ENCODE measurements at regions not wholly inside any gene's neighbourhood (a gene's known extent, or its start where the extent isn't known, plus 50 kb on each side); places are given as distances from the start of the nearest gene placed in this dataset.

DNA sequence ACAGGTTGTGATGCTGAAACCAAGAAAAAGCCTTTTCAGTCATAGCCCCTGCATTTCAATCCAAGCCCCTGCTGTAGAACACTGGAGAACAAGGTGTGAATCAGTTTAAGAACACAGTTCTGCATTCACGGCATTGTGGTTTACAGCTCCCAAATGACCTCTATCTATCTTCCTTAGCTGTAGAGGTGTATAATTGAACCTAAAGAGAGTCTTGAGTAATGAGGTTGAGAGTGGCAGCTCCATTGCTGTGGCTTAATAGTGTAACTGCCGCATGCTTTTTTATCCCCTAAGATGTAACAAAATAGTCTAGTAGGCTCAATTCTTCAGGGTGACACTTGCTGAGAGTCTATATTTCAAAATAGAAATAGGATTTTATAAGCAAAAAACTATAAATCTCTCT, 121.3 kb upstream of the EPHA4 start:
- ATAC-seq (no peak), DNase-seq (ENCODE audit: low spot score) (no peak), FAIRE-seq (no peak)
- WGBS (ENCODE audit: low lambda C conversion rate) = 49% methylated on average over 2 of the region's 2 CpGs
- Histone ChIP-seq H3K36me3 (replicated peaks in 1 of 2; ENCODE audit: control insufficient read depth in 1 of 2, insufficient read depth in 2 of 2, low read length in 2 of 2) (no peaks in the 10 kb centered on the region), H2AFZ (ENCODE audit: low read length) (no peak overlapping the region), H3K4me3 (replicated peaks in 1 of 3; ENCODE audit: insufficient read depth in 1 of 3, low read depth in 2 of 3, low read length in 3 of 3) (no peak overlapping the region), H3K27me3 (ENCODE audit: control insufficient read depth in 1 of 2, insufficient read depth in 2 of 2, low read length in 2 of 2) (no peaks in the 10 kb centered on the region), H4K20me1 (ENCODE audit: insufficient read depth, low read length) (no peaks in the 10 kb centered on the region), H3K9me3 (ENCODE audit: low read length) (peaks cover 7% of the 10 kb centered on the region; the same call in 1 of the 2 replicates), H3K9ac (ENCODE audit: insufficient read depth, low read depth, low read length) (no peak overlapping the region), H3K4me1 (ENCODE audit: insufficient read depth, low read length) (no peaks in the 10 kb centered on the region), H3K79me2 (ENCODE audit: insufficient read depth, low read length) (no peaks in the 10 kb centered on the region), H3K27ac (ENCODE audit: extremely low read length, insufficient read depth, low read length) (no peak overlapping the region), H3K4me2 (ENCODE audit: low read depth, low read length) (no peak overlapping the region)
- BruUV-seq (replicated peaks) = no TSS peak
- ChIA-PET POLR2A (no interaction called here), CTCF (ENCODE audit: low intra/inter-chr PET ratio, low total read pairs) (no interaction called here)
- intact Hi-C loops (cut with micrococcal nuclease; ENCODE audit: unreplicated experiment) (no loop called here), in situ Hi-C loops (cut with HindIII; ENCODE audit: extremely low pct_ligation_motif_present, low pct_unique_long_range_greater_than_20kb) (no loop called here)
- no peak for TF ChIP-seq ZFP90 (CRISPR knock-in tag; IDR thresholded peaks at IDR 0.05; ENCODE audit: borderline replicate concordance)
- TF ChIP-seq ZSCAN9 (CRISPR knock-in tag; IDR thresholded peaks at IDR 0.05; ENCODE audit: borderline replicate concordance) = no peak
- no peak for TF ChIP-seq EHMT2 (IDR thresholded peaks at IDR 0.05; ENCODE audit: borderline replicate concordance, low read depth, low read length)

DNA sequence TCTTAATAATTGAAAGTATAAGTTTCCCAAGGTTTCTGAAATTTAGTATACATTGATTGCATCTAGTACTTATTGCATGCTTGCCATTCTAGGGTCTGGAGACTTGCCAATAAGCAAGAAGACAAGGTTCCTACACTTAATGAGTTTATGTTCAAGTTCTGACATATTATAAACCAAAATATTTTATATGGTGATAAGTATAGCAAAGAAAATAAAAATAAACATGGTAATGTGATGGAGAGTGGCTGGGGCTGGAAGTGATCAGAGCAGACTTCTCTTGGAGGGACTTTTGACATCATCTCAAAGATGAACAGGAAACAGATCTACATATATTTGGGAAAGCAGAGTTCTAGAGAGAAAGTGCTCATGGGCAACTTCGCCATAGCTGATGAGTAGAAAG, 119.5 kb upstream of the EPHA4 start:
- in situ Hi-C loops (cut with HindIII; ENCODE audit: extremely low pct_ligation_motif_present, low pct_unique_long_range_greater_than_20kb) (no loop called here), intact Hi-C loops (cut with micrococcal nuclease; ENCODE audit: unreplicated experiment) (no loop called here)
- Histone ChIP-seq H3K4me3 (replicated peaks in 1 of 3; ENCODE audit: insufficient read depth in 1 of 3, low read depth in 2 of 3, low read length in 3 of 3) (no peak overlapping the region), H3K4me2 (ENCODE audit: low read depth, low read length) (no peak overlapping the region), H2AFZ (ENCODE audit: low read length) (no peak overlapping the region), H3K79me2 (ENCODE audit: insufficient read depth, low read length) (no peaks in the 10 kb centered on the region), H3K4me1 (ENCODE audit: insufficient read depth, low read length) (no peaks in the 10 kb centered on the region), H3K36me3 (replicated peaks in 1 of 2; ENCODE audit: control insufficient read depth in 1 of 2, insufficient read depth in 2 of 2, low read length in 2 of 2) (no peaks in the 10 kb centered on the region), H3K27me3 (ENCODE audit: control insufficient read depth in 1 of 2, insufficient read depth in 2 of 2, low read length in 2 of 2) (no peaks in the 10 kb centered on the region), H3K9me3 (ENCODE audit: low read length) (no peaks in the 10 kb centered on the region; the same call in 1 of the 2 replicates), H3K9ac (ENCODE audit: insufficient read depth, low read depth, low read length) (no peak overlapping the region), H3K27ac (ENCODE audit: extremely low read length, insufficient read depth, low read length) (no peak overlapping the region), H4K20me1 (ENCODE audit: insufficient read depth, low read length) (no peaks in the 10 kb centered on the region)
- no peak for FAIRE-seq
- DNase-seq (ENCODE audit: low spot score) = no peak
- WGBS (ENCODE audit: low lambda C conversion rate) = 2% methylated on average over 1 of the region's 1 CpG
- BruUV-seq (replicated peaks) = no TSS peak
- no peak for ATAC-seq
- ChIA-PET POLR2A (no interaction called here), CTCF (ENCODE audit: low intra/inter-chr PET ratio, low total read pairs) (no interaction called here)
- TF ChIP-seq CHD2 (IDR thresholded peaks at IDR 0.05; ENCODE audit: low read depth, low read length) = no peak
- no peak for TF ChIP-seq MEF2D (CRISPR knock-in tag; IDR thresholded peaks at IDR 0.05)
- TF ChIP-seq KDM6A (CRISPR knock-in tag; IDR thresholded peaks at IDR 0.05; ENCODE audit: low read depth) = no peak
- no peak for TF ChIP-seq ZNF343 (CRISPR knock-in tag; IDR thresholded peaks at IDR 0.05)
- TF ChIP-seq, protein P1, sequence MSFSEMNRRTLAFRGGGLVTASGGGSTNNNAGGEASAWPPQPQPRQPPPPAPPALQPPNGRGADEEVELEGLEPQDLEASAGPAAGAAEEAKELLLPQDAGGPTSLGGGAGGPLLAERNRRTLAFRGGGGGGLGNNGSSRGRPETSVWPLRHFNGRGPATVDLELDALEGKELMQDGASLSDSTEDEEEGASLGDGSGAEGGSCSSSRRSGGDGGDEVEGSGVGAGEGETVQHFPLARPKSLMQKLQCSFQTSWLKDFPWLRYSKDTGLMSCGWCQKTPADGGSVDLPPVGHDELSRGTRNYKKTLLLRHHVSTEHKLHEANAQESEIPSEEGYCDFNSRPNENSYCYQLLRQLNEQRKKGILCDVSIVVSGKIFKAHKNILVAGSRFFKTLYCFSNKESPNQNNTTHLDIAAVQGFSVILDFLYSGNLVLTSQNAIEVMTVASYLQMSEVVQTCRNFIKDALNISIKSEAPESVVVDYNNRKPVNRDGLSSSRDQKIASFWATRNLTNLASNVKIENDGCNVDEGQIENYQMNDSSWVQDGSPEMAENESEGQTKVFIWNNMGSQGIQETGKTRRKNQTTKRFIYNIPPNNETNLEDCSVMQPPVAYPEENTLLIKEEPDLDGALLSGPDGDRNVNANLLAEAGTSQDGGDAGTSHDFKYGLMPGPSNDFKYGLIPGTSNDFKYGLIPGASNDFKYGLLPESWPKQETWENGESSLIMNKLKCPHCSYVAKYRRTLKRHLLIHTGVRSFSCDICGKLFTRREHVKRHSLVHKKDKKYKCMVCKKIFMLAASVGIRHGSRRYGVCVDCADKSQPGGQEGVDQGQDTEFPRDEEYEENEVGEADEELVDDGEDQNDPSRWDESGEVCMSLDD (CRISPR knock-in tag; IDR thresholded peaks at IDR 0.05; ENCODE audit: borderline replicate concordance) = no peak

Data from HepG2 (cell line).